ENCODE measurements at regions not wholly inside any gene's neighbourhood (a gene's known extent, or its start where the extent isn't known, plus 50 kb on each side); places are given as distances from the start of the nearest gene placed in this dataset.

DNA sequence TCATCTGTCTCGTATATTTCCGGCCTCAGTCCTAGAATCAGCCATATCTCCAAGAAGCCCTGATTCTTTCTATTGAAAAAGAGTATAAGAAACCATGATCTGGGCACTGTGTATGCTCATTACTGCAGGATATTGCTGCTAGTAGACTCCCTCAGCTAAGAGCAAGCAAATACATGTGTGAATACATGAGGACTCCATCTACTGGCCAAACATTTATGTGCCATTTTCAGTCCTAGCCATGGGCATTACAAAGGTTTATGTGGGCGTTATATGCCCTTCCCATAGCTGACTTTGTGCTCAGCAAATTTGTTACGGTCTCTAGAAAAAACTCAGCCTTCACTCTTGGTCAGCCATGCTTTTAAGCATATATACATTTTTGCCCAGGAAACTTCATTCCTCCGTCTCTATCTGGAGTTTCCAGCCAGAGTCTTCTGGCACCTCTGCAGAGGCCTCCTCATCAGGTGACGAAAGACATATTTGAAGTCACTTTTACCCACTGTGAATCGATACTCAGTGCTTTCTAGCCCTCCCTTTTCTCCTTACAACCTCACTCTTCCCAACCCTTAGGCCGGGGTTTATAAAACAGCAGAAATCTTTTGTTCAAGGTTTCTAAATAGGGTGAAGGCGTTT, 1495.6 kb upstream of the CDH6 start:
- Histone ChIP-seq H2BK20ac (ENCODE audit: low read depth, low read length, poor library complexity, severe bottlenecking) (no peak overlapping the region), H2AK5ac (ENCODE audit: insufficient read length, low read length) (no peak overlapping the region), H2BK15ac (ENCODE audit: low read depth, low read length) (no peak overlapping the region), H3K9me3 (ENCODE audit: control insufficient read depth, low read depth, low read length) (no peaks in the 10 kb centered on the region), H3K23me2 (ENCODE audit: insufficient read length, low read depth, low read length, poor library complexity, severe bottlenecking) (no peaks in the 10 kb centered on the region), H2AFZ (ENCODE audit: low read length) (peak overlapping the region; percentile 69), H3K56ac (ENCODE audit: insufficient read length, low read depth, low read length) (no peak overlapping the region), H4K5ac (ENCODE audit: insufficient read length, low read depth, low read length) (no peak overlapping the region), H3K9ac (ENCODE audit: extremely low read depth, insufficient read length, low read length) (no peak overlapping the region), H3K79me2 (ENCODE audit: insufficient read depth, low read length) (no peaks in the 10 kb centered on the region), H3K18ac (ENCODE audit: insufficient read length, low read depth, low read length) (no peak overlapping the region), H3T11ph (ENCODE audit: low read length) (no peak overlapping the region), H3K23ac (ENCODE audit: insufficient read length, low read depth, low read length) (no peak overlapping the region), H4K91ac (ENCODE audit: insufficient read length, low read depth, low read length) (no peak overlapping the region), H4K8ac (replicated peaks; ENCODE audit: insufficient read length, low read depth, low read length) (no peak overlapping the region), H2BK5ac (ENCODE audit: insufficient read length, low read length) (no peak overlapping the region), H3K27me3 (ENCODE audit: insufficient read depth, low read length) (no peaks in the 10 kb centered on the region), H3K27ac (ENCODE audit: insufficient read length, low read depth, low read length) (no peak overlapping the region), H2BK120ac (ENCODE audit: low read depth, low read length, poor library complexity, severe bottlenecking) (no peak overlapping the region), H2BK12ac (ENCODE audit: insufficient read length, low read depth, low read length) (no peak overlapping the region), H3K4me2 (ENCODE audit: insufficient read depth, insufficient read length, low read length) (no peak overlapping the region), H3K79me1 (ENCODE audit: insufficient read depth, low read depth, low read length, poor library complexity, severe bottlenecking) (no peaks in the 10 kb centered on the region), H3K14ac (ENCODE audit: insufficient read depth, low read length) (no peak overlapping the region), H3K4me1 (ENCODE audit: insufficient read depth, low read length) (no peaks in the 10 kb centered on the region), H4K20me1 (ENCODE audit: control insufficient read depth, insufficient read depth, insufficient read length) (no peaks in the 10 kb centered on the region), H3K4ac (ENCODE audit: low read depth, low read length) (no peak overlapping the region)
- DNase-seq: peak; percentile 26
- TF ChIP-seq, protein P1, sequence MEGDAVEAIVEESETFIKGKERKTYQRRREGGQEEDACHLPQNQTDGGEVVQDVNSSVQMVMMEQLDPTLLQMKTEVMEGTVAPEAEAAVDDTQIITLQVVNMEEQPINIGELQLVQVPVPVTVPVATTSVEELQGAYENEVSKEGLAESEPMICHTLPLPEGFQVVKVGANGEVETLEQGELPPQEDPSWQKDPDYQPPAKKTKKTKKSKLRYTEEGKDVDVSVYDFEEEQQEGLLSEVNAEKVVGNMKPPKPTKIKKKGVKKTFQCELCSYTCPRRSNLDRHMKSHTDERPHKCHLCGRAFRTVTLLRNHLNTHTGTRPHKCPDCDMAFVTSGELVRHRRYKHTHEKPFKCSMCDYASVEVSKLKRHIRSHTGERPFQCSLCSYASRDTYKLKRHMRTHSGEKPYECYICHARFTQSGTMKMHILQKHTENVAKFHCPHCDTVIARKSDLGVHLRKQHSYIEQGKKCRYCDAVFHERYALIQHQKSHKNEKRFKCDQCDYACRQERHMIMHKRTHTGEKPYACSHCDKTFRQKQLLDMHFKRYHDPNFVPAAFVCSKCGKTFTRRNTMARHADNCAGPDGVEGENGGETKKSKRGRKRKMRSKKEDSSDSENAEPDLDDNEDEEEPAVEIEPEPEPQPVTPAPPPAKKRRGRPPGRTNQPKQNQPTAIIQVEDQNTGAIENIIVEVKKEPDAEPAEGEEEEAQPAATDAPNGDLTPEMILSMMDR (conservative IDR thresholded peaks at IDR 0.05): peak; percentile 64
- no peaks in the 10 kb centered on the region for H3K9me3 Mint-ChIP-seq
- no peaks in the 10 kb centered on the region for H3K36me3 Mint-ChIP-seq (ENCODE audit: insufficient read depth in 1 of 3, low read depth in 3 of 3)
- no peaks in the 10 kb centered on the region for H3K27me3 Mint-ChIP-seq (ENCODE audit: low read depth)
- H3K27ac Mint-ChIP-seq: no peak overlapping the region
- no CpG with 5 or more reads among the region's 9 CpGs for WGBS (ENCODE audit: extremely low coverage, insufficient read length, low lambda C conversion rate)
- no peak overlapping the region for H3K4me3 Mint-ChIP-seq
- H3K4me1 Mint-ChIP-seq: no peaks in the 10 kb centered on the region

Measured in H9 (cell line).